ENCODE measurements at regions not wholly inside any gene's neighbourhood (a gene's known extent, or its start where the extent isn't known, plus 50 kb on each side); places are given as distances from the start of the nearest gene placed in this dataset.
"Not testable (repeated sequence)": the region's sequence is repeated elsewhere in the genome, so short reads cannot be mapped to it uniquely, and the experiment has no call there.

DNA sequence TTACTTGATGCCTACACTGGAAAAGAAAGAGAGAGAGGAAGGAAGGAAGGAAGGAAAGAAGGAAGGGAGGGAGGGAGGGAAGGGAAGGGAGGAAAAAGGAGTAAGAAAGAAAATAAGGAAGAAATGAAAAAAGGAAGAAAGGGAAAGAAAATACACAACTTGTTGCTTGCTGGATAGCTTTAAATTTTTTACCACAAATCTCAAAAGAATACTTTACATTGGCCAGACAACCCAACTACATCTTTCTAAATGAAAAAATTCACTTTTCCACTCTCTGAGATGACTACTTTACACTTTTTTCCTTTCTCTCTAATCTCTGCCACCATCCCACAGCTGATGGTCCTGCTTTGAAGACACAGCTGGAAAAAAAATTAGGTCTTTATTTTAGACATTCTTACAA is 228.9 kb upstream of the FAM78B start:
- no peak for DNase-seq

DNA sequence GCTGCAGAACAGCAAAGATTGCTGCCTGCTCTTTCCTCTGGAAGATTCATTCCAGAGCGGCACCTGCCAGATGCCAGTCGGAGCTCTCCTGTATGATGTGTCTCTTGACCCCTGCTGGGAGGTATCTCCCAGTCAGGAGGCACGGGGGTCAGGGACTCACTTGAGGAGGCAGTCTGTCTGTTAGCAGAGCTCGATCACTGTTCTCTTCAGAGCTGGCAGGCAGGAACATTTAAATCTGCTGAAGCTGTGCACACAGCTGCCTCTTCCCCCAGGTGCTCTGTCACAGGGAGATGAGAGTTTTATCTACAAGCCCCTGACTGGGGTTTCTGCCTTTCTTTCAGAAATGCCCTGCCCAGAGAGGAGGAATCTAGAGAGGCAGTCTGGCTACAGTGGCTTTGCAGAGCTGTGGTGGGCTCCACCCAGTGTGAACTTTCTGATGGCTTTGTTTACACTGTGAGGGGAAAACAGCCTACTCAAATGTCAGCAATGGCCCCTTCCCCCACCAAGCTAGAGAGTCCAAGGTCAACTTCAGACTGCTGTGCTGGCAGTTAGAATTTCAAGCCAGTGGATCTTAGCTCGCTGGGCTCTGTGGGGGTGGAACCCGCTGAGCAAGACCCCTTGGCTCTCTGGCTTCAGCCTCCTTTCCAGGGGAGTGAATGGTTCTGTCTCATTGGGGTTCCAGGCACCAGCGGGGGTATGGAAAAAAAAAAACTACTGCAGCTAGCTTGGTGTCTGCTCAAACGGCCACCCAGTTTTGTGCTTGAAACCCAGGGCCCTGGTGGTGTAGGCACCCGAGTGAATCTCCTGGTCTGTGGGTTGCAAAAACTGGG is 242.7 kb upstream of the FAM78B start:
- peak; percentile 45 for DNase-seq

- DNase-seq, result no peak
These were observed 243.2 kb upstream of the FAM78B start for GRCh38 chr1:166410083-166410385.

DNA sequence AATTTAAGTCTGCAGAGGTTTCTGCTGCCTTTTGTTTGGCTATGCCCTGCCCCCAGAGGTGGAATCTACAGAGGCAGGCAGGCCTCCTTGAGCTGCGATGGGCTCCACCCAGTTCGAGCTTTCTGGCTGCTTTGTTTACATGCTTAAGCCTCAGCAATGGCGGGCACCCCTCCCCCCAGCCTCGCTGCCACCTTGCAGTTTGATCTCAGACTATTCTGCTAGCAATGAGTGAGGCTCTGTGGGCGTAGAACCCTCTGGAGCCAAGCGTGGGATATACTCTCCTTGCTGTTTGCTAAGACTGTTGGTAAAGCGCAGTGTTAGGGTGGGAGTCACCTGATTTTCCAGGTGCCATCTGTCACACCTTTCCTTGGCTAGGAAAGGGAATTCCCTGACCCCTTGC is 250.0 kb upstream of the FAM78B start:
- DNase-seq, result not testable (repeated sequence)

GRCh38 chr1:166418344-166418933 is 251.6 kb upstream of the FAM78B start:
- DNase-seq, result no peak

DNA sequence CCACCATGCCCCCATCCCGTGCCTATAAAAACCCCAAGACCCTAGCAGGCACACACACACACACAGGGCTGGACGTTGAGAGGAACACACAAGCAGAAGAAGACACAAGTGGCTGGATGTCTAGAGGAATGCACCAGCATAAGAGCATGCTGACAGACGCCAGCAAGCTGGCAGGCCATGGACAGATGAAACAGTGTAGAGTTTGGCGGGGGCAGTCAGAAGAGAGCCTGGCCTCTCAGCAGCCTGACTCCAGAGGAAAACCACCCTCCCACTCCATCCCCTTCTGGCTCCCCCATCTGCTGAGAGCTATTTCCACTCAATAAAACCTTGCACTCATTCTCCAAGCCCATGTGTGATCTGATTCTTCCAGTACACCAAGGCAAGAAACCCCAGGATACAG is 255.8 kb upstream of the FAM78B start:
- not testable (repeated sequence) for DNase-seq

DNA sequence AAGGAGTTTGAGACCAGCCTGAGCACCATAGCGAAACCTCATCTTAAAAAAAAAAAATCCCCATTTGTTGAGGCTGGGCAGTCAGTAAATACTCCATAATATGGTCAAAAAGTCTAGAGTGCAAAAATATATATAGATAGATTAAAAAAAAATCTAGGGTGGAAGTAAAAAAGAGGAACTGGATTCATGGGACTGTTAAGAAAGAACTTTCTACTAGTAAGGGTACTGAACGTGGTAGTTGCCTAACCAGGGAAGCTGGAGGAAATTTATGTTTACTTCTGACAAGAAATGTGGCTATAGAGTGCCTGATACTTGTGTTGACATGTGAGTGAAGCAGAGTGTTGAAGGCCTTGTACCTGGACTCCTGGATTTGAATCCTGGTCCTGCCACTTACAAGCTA is 265.9 kb upstream of the FAM78B start:
- DNase-seq, result no peak

- DNase-seq, result peak; percentile 45
These were observed 266.9 kb upstream of the FAM78B start for GRCh38 chr1:166433404-166434304.

DNA sequence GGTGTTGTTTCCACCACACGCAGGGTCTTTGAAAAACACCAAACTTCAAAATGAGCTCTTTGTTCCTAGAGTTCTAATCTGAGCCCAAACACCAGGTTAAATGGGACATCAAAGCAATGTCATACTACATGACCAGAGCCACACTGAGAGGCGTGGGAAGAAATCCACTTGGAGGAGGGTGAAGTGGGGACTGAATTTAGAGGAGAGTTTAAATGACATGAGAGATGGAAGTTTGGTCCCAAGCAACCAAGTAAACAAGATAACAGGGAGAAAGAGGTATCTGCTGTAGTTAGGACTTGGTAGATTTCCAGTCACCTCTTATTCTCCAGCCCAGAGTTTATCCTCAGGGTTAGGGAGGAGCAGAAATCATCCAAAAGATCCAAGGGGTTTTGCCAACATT is 290.9 kb upstream of the FAM78B start:
- no peak for DNase-seq

- DNase-seq, result no peak
These were observed 297.5 kb upstream of the FAM78B start for GRCh38 chr1:166464333-166464732.

- no peak for DNase-seq
These were observed 303.2 kb upstream of the FAM78B start for GRCh38 chr1:166470014-166470413.

- no peak for DNase-seq
These were observed 303.6 kb upstream of the FAM78B start for GRCh38 chr1:166470441-166470840.

GRCh38 chr1:166471359-166471758 is 304.6 kb upstream of the FAM78B start:
- DNase-seq, result no peak

GRCh38 chr1:166479052-166479631 is 312.3 kb upstream of the FAM78B start:
- DNase-seq, result peak; percentile 42

DNA sequence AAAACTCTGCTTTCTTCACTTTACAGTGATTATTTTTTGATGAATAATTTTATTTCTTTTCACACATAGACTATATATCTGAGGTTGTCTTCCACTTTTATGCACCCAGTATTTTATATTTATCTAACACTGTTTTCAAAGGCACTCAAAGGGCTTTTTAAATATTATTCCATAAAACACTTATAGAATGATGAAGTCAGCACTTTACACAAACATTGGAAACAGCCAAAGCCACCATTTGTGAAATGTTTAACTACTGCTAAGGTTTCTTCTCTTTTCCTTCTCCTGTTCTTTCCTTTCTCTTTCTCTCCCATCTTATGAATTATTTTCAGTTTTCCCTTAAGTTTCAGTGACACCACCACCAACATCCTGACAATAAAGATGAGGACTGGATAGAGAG is 317.7 kb upstream of the FAM78B start:
- no peak for DNase-seq

DNA sequence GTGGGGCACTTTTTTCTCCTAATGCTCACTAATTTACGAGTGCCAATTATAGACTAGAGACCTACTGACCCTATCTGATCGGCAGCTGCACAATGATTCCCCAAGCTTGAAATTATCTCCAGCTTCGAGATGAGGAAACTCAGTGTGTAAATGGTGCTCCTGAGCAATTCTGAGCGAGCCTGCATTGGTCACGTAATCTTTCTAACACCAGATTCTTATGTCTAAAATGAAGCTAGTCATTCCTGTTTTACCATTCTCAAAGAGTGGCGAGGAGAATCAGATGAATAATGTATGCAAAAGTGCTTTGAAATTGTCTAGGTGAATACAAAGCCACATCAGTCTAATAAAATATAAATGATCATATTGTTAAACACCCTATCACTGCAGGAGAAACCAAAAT is 318.1 kb upstream of the FAM78B start:
- DNase-seq, result no peak

- no peak for DNase-seq
These were observed 318.8 kb upstream of the FAM78B start for GRCh38 chr1:166485620-166486019.

GRCh38 chr1:166488327-166488726 is 321.5 kb upstream of the FAM78B start:
- no peak for DNase-seq

DNA sequence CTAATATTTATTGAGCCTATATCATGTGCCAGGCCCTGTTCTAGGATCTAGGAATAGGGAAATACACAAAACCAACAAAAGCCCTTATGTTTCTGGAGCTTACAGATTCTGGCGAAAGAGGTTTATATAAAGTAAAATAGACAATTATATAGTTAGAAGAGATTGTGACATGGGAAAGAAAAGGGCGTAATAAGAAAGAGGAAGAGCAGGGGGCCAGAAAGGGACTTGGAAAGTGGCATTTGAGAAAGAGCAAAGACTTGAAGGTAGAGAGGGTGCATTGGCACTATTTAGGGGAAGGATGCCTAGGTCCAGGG is 322.5 kb upstream of the FAM78B start:
- no peak for DNase-seq

GRCh38 chr1:166489670-166490436 is 323.1 kb upstream of the FAM78B start:
- DNase-seq, result peak; percentile 71

DNA sequence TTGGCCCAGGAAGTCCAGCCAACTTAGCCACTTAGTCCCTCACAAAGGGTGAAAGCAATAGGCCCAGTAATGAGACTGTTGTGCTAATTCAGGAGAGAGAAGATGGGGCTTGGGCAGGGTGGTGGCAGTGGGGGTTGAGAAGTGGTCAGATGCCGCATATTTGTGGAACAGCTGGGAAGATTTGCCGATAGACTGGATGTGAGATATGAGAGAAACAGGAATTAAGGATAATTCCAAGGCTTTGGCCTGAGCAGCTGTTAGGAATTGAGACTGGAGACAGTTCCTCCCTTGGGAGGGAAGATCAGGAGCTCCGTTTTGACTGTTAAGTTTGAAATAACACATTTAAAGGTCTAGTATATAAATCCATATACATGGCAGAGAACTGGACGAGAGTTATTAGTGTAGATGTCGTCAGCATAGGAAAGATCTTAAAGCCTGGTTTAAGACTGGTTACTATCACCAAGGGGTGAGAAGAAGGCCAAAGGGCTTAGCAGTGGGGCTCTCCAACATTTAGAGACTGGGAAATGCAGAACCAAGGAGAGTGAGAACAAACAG is 323.7 kb upstream of the FAM78B start:
- no peak for DNase-seq

DNA sequence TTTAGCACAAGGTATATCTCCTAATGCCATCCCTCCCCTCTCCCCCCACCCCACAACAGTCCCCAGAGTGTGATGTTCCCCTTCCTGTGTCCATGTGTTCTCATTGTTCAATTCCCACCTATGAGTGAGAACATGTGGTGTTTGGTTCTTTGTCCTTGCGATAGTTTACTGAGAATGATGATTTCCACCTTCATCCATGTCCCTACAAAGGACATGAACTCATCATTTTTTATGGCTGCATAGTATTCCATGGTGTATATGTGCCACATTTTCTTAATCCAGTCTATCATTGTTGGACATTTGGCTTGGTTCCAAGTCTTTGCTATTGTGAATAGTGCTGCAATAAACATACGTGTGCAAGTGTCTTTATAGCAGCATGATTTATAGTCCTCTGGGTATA is 327.0 kb upstream of the FAM78B start:
- DNase-seq, result not testable (repeated sequence)

- DNase-seq, result no peak
These were observed 331.9 kb upstream of the POGK start for GRCh38 chr1:166507347-166507746.
